Caco-2 (cell line): ENCODE measurements at regions not wholly inside any gene's neighbourhood (a gene's known extent, or its start where the extent isn't known, plus 50 kb on each side); places are given as distances from the start of the nearest gene placed in this dataset.

Experiments used
- BruUV-seq: library from RNA; stranded (reverse); fragments of 400-500 nt; replicated peaks from 2 replicates; lab custom pipeline; 2021; lab: Mats Ljungman, UMichigan
- CTCF ChIA-PET: fragments of 300-600 bp; sonication (Branson Sonifier 250); formaldehyde crosslinking; loops from one replicate; lab custom pipeline; 2022; ENCODE audit warnings: antibody characterized with exemption; lab: Charles Lee
- POLR2A ChIA-PET: fragments of 300-600 bp; sonication (Branson Sonifier 250); formaldehyde crosslinking; loops from one replicate; lab custom pipeline; 2022; ENCODE audit warnings: antibody characterized with exemption; lab: Charles Lee
- DNase-seq, 2 experiments: peaks; one replicate each; pipeline versions ENCODE4 v3.0.0 to v3.0.0-alpha.2; 2020 to 2022
- H3K27me3 ChIP-seq: replicated peaks from 2 replicates; pipeline ENCODE4 v1.6.0; 2011; ENCODE audit warnings: low read length; ENCODE audit not compliant: control insufficient read depth, insufficient read depth
- H3K36me3 ChIP-seq: 2 replicates; pipeline ENCODE4 v1.5.1; 2011; ENCODE audit warnings: low read length; ENCODE audit not compliant: control insufficient read depth, insufficient read depth
- H3K4me1 ChIP-seq: fragments of 250-450 bp; sonication (Bioruptor Pico); 2 replicates; pipeline ENCODE4 v1.5.1; 2020; ENCODE audit warnings: mild to moderate bottlenecking
- H3K4me3 ChIP-seq: 2 replicates; pipeline ENCODE4 v1.5.1; 2011; ENCODE audit warnings: low read depth, mild to moderate bottlenecking, control low read depth, low read length
- H3K9me3 ChIP-seq: fragments of 250-450 bp; sonication (Bioruptor Pico); 2 replicates; pipeline ENCODE4 v1.5.1; 2020; ENCODE audit warnings: mild to moderate bottlenecking, moderate library complexity
- H3K27ac Mint-ChIP-seq: one replicate; pipeline ENCODE4 v1.8.0; 2022; ENCODE audit warnings: mixed read lengths; ENCODE audit not compliant: unreplicated experiment
- H3K27me3 Mint-ChIP-seq: one replicate; pipeline ENCODE4 v1.8.0; 2022; ENCODE audit warnings: mixed read lengths; ENCODE audit not compliant: insufficient read depth, unreplicated experiment
- H3K36me3 Mint-ChIP-seq: one replicate; pipeline ENCODE4 v1.8.0; 2022; ENCODE audit warnings: mild to moderate bottlenecking, mixed read lengths; ENCODE audit not compliant: insufficient read depth, unreplicated experiment
- H3K4me1 Mint-ChIP-seq: one replicate; pipeline ENCODE4 v1.8.0; 2022; ENCODE audit warnings: low read depth, mixed read lengths; ENCODE audit not compliant: unreplicated experiment
- H3K4me3 Mint-ChIP-seq: one replicate; pipeline ENCODE4 v1.8.0; 2022; ENCODE audit warnings: mild to moderate bottlenecking, moderate library complexity, mixed read lengths; ENCODE audit not compliant: unreplicated experiment
- H3K9me3 Mint-ChIP-seq: one replicate; pipeline ENCODE4 v1.8.0; 2022; ENCODE audit warnings: mixed read lengths; ENCODE audit not compliant: unreplicated experiment
- CTCF ChIP-seq, 2 experiments: fragments of 200-600 bp in 1 of 2; IDR thresholded peaks; 1 replicate in 1 of 2; 2 replicates in 1 of 2; pipeline versions ENCODE4 v1.5.1 to v1.8.0; 2011 to 2022; ENCODE audit warnings: antibody characterized with exemption in 1 of 2, control low read depth in 1 of 2, inconsistent platforms in 1 of 2, low read depth in 1 of 2, low read length in 1 of 2, mild to moderate bottlenecking in 1 of 2, moderate library complexity in 1 of 2; ENCODE audit not compliant: insufficient read depth in 1 of 2, severe bottlenecking in 1 of 2, unreplicated experiment in 1 of 2
- intact Hi-C: fragments of 100-400 bp; cut with micrococcal nuclease; formaldehyde crosslinking; loops from one replicate; pipeline ENCODE4 v1.10.0; 2022; ENCODE audit not compliant: unreplicated experiment

- no peaks in the 10 kb centered on the region for H3K27me3 Mint-ChIP-seq
- H3K9me3 Mint-ChIP-seq: peaks cover 12% of the 10 kb centered on the region
- POLR2A ChIA-PET: no interaction called here
- no peaks in the 10 kb centered on the region for H3K36me3 Mint-ChIP-seq
- peaks cover 19% of the 10 kb centered on the region for H3K9me3 ChIP-seq
- H3K4me1 ChIP-seq: no peaks in the 10 kb centered on the region
- no peak overlapping the region for H3K27ac Mint-ChIP-seq
- no peaks in the 10 kb centered on the region for H3K27me3 ChIP-seq
- CTCF ChIA-PET: no interaction called here
- no peak overlapping the region for H3K4me3 ChIP-seq
- H3K4me3 Mint-ChIP-seq: no peak overlapping the region
- intact Hi-C loops: no loop called here
- no peak for TF ChIP-seq CTCF (IDR thresholded peaks at IDR 0.05; ENCODE audit: insufficient read depth in 1 of 2, low read depth in 1 of 2, low read length in 1 of 2, severe bottlenecking in 1 of 2, unreplicated experiment in 1 of 2)
- BruUV-seq: no TSS peak
- H3K4me1 Mint-ChIP-seq: peaks cover 7% of the 10 kb centered on the region
- DNase-seq: no peak
- H3K36me3 ChIP-seq: no peaks in the 10 kb centered on the region
Observed at GRCh38 chr2:39522518-39522877, 85.4 kb upstream of the MAP4K3 start.

GRCh38 chr2:39523308-39524044, 86.4 kb upstream of the MAP4K3 start:
- POLR2A ChIA-PET: no interaction called here
- intact Hi-C loops: no loop called here

GRCh38 chr2:39524061-39524460, 87.0 kb upstream of the MAP4K3 start:
- H3K9me3 Mint-ChIP-seq: peaks cover 12% of the 10 kb centered on the region
- intact Hi-C loops: no loop called here

More at GRCh38 chr2:39523308-39524044, 86.4 kb upstream of the MAP4K3 start:
- no TSS peak for BruUV-seq
- no peak for DNase-seq
- TF ChIP-seq CTCF (IDR thresholded peaks at IDR 0.05; ENCODE audit: insufficient read depth in 1 of 2, low read depth in 1 of 2, low read length in 1 of 2, severe bottlenecking in 1 of 2, unreplicated experiment in 1 of 2): no peak
- H3K27ac Mint-ChIP-seq: no peak overlapping the region
- no peaks in the 10 kb centered on the region for H3K27me3 Mint-ChIP-seq
- no peak overlapping the region for H3K4me3 ChIP-seq
- H3K27me3 ChIP-seq: no peaks in the 10 kb centered on the region
- H3K4me1 ChIP-seq: no peaks in the 10 kb centered on the region
- no peak overlapping the region for H3K4me3 Mint-ChIP-seq
- no peaks in the 10 kb centered on the region for H3K36me3 Mint-ChIP-seq
- peaks cover 7% of the 10 kb centered on the region for H3K4me1 Mint-ChIP-seq
- CTCF ChIA-PET: no interaction called here
- no peaks in the 10 kb centered on the region for H3K36me3 ChIP-seq
- H3K9me3 ChIP-seq: peaks cover 19% of the 10 kb centered on the region
- peaks cover 12% of the 10 kb centered on the region for H3K9me3 Mint-ChIP-seq

More at GRCh38 chr2:39524061-39524460, 87.0 kb upstream of the MAP4K3 start:
- Mint-ChIP-seq H3K4me3 (no peak overlapping the region), H3K27ac (no peak overlapping the region), H3K4me1 (peaks cover 7% of the 10 kb centered on the region), H3K36me3 (no peaks in the 10 kb centered on the region), H3K27me3 (no peaks in the 10 kb centered on the region)
- no peak overlapping the region for H3K4me3 ChIP-seq
- H3K4me1 ChIP-seq: no peaks in the 10 kb centered on the region
- BruUV-seq: no TSS peak
- no peak for DNase-seq
- ChIA-PET POLR2A (no interaction called here), CTCF (interaction anchor here (0.6 kb wide), 1 partner anchor 165 kb away, joined by 3 read pairs; no protein-coding TSS in a partner anchor)
- TF ChIP-seq CTCF (IDR thresholded peaks at IDR 0.05; ENCODE audit: insufficient read depth in 1 of 2, low read depth in 1 of 2, low read length in 1 of 2, severe bottlenecking in 1 of 2, unreplicated experiment in 1 of 2): no peak
- no peaks in the 10 kb centered on the region for H3K36me3 ChIP-seq
- no peaks in the 10 kb centered on the region for H3K27me3 ChIP-seq
- H3K9me3 ChIP-seq: peaks cover 19% of the 10 kb centered on the region
